Natural killer cell treated with Interleukin-12 subunit alpha and Interleukin-12 subunit beta and Interleukin-15 and Interleukin-18, amount 100 ng/mL, for 72 hours (primary cell): ENCODE measurements at regions not wholly inside any gene's neighbourhood (a gene's known extent, or its start where the extent isn't known, plus 50 kb on each side); places are given as distances from the start of the nearest gene placed in this dataset.

Experiments
- ATAC-seq, 2 donors: fragments of 150-1000 bp; cut with Tn5 transposase in 1 of 2; sonication (Bioruptor Pico), chemical (Tn5 transposase) in 1 of 2; 2 replicates each; pipeline ENCODE4 v1.10.0; 2021
- DNase-seq: peaks from one replicate; pipeline ENCODE4 v3.0.0; 2022; ENCODE audit warnings: low spot score
- H3K27ac Mint-ChIP-seq, 2 donors: 1 replicate in 1 of 2; 2 replicates in 1 of 2; pipeline ENCODE4 v1.8.0; 2022; ENCODE audit warnings: mixed read lengths in 2 of 2, mild to moderate bottlenecking in 1 of 2, moderate library complexity in 1 of 2
- H3K27me3 Mint-ChIP-seq, 2 donors: 1 replicate in 1 of 2; 2 replicates in 1 of 2; pipeline ENCODE4 v1.8.0; 2022; ENCODE audit warnings: mixed read lengths in 2 of 2
- H3K36me3 Mint-ChIP-seq: one replicate; pipeline ENCODE4 v1.8.0; 2022; ENCODE audit warnings: mixed read lengths
- H3K4me1 Mint-ChIP-seq, 2 donors: 1 replicate in 1 of 2; 2 replicates in 1 of 2; pipeline ENCODE4 v1.8.0; 2022; ENCODE audit warnings: low read depth in 2 of 2, mixed read lengths in 2 of 2, mild to moderate bottlenecking in 1 of 2
- H3K4me3 Mint-ChIP-seq: one replicate; pipeline ENCODE4 v1.8.0; 2022; ENCODE audit warnings: mixed read lengths
- H3K9me3 Mint-ChIP-seq: 2 replicates; pipeline ENCODE4 v1.8.0; 2022; ENCODE audit warnings: mixed read lengths

DNA sequence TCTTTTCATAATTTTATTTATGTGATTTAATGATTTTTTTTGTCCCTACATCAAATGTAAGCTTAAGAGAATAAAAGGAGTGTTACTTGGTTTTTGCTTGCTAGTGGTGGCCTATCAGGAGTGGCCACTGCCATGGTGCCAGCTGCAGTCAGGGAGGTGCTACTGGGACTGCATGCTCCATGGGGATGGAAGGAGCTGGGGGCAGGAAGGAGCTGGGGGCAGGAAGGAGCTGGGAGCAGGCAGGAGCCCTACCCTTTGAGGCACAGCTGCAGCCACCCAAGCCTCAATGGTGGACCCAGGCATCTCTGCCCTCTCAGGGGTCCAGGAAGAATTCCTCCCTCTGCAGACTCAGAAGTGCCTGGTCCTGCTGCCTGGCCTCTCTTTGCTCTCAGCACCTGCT is 796.0 kb downstream of the SLC16A7 start:
- H3K4me1 Mint-ChIP-seq, result no peaks in the 10 kb centered on the region
- H3K27ac Mint-ChIP-seq, result no peak overlapping the region
- no peak overlapping the region for H3K4me3 Mint-ChIP-seq
- H3K9me3 Mint-ChIP-seq, result peaks cover 4% of the 10 kb centered on the region
- DNase-seq (no peak), ATAC-seq (no peak)
- no peaks in the 10 kb centered on the region for H3K36me3 Mint-ChIP-seq
- no peaks in the 10 kb centered on the region for H3K27me3 Mint-ChIP-seq

DNA sequence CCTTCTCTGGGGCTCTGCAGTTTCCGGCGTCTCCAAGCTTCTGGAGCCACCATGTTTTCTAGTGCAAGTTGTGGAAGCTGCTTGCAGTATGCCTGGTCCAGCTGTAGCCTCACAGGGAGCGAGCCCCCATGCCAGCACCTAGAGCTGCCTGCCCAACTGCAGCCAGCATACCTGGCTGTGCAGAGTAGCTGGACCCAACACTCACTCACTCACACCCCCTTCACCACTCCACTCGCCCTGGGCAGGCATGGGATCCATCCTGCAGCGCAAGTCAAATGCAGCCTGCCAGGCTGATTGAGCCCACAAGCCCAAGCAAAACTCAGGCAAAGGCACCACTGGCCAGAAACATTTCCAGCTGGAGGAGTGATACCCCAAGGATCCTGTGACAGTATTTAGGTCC is 797.3 kb downstream of the SLC16A7 start:
- H3K4me1 Mint-ChIP-seq, result no peaks in the 10 kb centered on the region
- H3K27me3 Mint-ChIP-seq, result no peaks in the 10 kb centered on the region
- no peak overlapping the region for H3K4me3 Mint-ChIP-seq
- DNase-seq (no peak), ATAC-seq (no peak)
- H3K9me3 Mint-ChIP-seq, result peaks cover 4% of the 10 kb centered on the region
- no peak overlapping the region for H3K27ac Mint-ChIP-seq
- no peaks in the 10 kb centered on the region for H3K36me3 Mint-ChIP-seq

DNA sequence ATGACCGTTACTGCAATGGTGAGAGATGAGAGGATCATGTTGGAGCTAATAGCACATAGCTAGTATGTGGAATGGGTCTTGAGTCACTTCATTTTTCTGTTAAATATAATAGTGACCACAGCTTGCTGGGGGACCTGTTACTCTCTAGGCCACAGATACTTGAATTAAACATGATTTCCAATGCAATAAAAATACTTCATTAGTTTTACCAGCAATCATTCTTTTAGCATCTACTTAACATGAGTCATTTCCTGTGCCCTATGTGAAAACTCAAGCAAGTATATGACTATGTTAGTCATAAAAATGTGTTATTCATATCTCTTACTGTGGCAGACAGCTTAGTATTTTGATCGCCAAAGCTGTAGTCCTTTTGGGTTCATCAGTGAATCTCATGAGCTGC is 798.8 kb downstream of the SLC16A7 start:
- no peak for ATAC-seq
- no peak overlapping the region for H3K4me3 Mint-ChIP-seq
- H3K36me3 Mint-ChIP-seq, result no peaks in the 10 kb centered on the region
- H3K27ac Mint-ChIP-seq, result no peak overlapping the region
- H3K9me3 Mint-ChIP-seq, result peaks cover 4% of the 10 kb centered on the region
- H3K27me3 Mint-ChIP-seq, result no peaks in the 10 kb centered on the region
- no peaks in the 10 kb centered on the region for H3K4me1 Mint-ChIP-seq
- DNase-seq, result no peak

DNA sequence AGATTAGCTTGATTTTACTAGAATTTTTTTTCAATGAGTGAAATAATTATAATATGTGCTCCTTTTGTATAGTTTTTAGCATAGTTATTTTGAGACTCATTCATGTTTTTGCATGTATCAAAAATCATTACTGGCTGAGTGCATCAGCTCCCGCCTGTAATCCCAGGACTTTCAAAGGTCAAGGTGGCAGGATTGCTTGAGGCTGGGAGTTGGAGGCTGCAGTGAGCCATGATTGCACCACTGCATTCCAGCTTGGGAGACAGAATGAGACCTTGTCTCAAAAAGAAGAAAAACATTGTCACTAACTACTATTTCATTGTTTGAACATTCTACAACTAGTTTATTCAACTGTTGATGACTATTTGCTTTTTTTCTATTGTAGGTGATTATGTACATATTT is 802.7 kb downstream of the SLC16A7 start:
- H3K27me3 Mint-ChIP-seq, result no peaks in the 10 kb centered on the region
- DNase-seq (no peak), ATAC-seq (no peak)
- peaks cover 10% of the 10 kb centered on the region for H3K9me3 Mint-ChIP-seq
- no peak overlapping the region for H3K4me3 Mint-ChIP-seq
- no peak overlapping the region for H3K27ac Mint-ChIP-seq
- peaks cover 4% of the 10 kb centered on the region for H3K36me3 Mint-ChIP-seq
- no peaks in the 10 kb centered on the region for H3K4me1 Mint-ChIP-seq

DNA sequence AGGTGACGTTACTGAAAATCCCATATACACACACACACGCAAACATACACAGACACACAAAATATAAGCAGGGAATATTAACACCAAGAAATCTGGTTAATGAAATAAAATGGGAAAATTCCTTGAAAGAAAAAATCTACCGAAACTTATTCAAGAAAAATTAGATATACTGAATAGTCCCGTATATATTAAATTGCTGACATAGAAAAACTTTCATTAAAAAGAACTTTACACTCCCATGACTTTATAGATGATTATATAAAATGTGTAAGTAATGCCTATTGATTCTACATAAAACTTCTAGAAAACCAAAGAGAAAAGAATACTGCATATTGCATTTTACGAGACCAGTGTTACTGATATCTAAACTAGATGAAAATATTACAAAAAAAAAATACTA is 803.2 kb downstream of the SLC16A7 start:
- Mint-ChIP-seq H3K36me3 (peaks cover 4% of the 10 kb centered on the region), H3K4me1 (no peaks in the 10 kb centered on the region)
- DNase-seq, result no peak

DNA sequence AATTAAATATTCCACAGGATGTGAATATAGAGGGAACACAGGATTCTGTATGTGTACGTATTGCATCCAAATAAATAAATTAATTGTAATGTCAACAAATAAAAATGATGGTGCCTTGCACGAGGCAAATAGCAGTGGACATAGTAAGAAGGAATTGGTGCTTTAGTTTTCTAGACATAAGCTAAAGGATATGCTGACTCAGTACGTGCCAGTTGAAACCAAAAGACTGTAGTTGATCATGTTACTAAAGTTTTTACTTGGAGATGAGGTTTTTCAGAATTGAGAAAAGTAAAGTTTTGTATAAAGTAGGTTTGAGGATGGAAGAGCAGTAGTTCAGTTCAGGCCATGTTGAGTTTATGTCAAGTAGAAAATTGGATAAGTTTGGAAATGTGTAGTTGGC is 807.2 kb downstream of the SLC16A7 start:
- no peak for ATAC-seq
- no peak for DNase-seq
- Mint-ChIP-seq H3K4me1 (no peaks in the 10 kb centered on the region), H3K27me3 (no peaks in the 10 kb centered on the region), H3K27ac (no peak overlapping the region), H3K36me3 (peaks cover 4% of the 10 kb centered on the region), H3K9me3 (peaks cover 6% of the 10 kb centered on the region), H3K4me3 (no peak overlapping the region)

More for the DNA sequence above, 803.2 kb downstream of the SLC16A7 start:
- ATAC-seq, result no peak
- Mint-ChIP-seq H3K9me3 (peaks cover 10% of the 10 kb centered on the region), H3K4me3 (no peak overlapping the region), H3K27ac (no peak overlapping the region), H3K27me3 (no peaks in the 10 kb centered on the region)

DNA sequence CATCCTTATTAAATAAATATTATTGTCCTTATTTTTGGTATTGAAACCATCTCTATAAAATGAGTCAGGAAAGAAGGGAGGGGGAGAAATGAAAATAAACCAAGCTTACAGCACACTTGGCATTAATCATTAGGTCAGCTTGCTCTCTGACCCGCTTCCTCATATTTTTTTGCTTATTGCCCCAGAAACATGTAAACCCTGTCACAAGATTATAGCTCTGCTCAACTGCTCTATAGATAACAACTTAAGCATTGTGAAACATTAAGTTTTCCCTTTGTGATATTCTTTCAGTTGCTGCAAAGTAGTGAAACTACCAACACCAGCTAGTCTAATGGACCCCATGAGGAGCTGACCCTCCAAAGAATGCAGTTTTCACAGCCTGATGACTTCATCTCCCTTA is 819.5 kb downstream of the SLC16A7 start:
- DNase-seq (no peak), ATAC-seq (no peak)
- Mint-ChIP-seq H3K9me3 (peaks cover 18% of the 10 kb centered on the region), H3K36me3 (peaks cover 10% of the 10 kb centered on the region), H3K4me3 (no peak overlapping the region), H3K4me1 (no peaks in the 10 kb centered on the region), H3K27ac (no peak overlapping the region), H3K27me3 (no peaks in the 10 kb centered on the region)

DNA sequence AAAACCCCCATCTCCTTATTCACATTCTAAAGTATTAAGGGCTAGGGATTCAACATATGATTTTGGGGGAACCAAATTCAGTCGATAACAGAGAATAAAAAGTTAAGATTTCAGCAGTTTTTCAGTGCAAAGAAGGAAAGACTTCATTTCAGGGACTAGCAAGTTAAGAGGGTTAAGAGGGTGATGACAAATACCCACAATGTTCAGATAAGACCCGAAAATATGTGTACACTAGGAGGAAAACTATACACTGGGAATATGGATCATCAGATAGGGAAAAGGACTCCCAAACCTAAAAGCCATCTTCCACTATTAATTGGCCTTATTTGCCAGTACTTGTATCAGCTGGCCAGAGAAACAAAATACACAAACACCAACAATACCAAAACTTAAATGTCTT is 824.2 kb downstream of the SLC16A7 start:
- ATAC-seq (no peak), DNase-seq (no peak)
- H3K9me3 Mint-ChIP-seq, result peaks cover 17% of the 10 kb centered on the region
- peaks cover 5% of the 10 kb centered on the region for H3K36me3 Mint-ChIP-seq
- no peaks in the 10 kb centered on the region for H3K4me1 Mint-ChIP-seq
- H3K4me3 Mint-ChIP-seq, result no peak overlapping the region
- no peaks in the 10 kb centered on the region for H3K27me3 Mint-ChIP-seq
- no peak overlapping the region for H3K27ac Mint-ChIP-seq

DNA sequence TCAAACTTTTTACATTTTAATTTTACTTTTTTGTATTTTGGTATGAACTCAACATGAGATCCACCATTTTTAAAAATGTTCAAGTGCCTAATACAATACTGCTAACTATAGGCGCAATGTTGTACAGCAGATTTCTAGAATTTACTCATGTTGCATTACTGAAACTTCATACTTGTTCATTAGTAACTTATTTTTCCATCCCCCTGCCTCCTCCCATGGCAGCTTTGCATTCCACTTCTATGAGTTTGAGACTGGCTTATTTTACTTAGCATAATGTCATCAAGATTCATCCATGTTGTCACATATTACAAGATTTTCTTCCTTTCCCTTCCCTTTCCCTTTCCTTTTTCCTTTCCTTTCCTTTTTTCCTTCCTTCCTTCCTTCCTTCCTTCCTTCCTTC is 825.9 kb downstream of the SLC16A7 start:
- Mint-ChIP-seq H3K4me3 (no peak overlapping the region), H3K27ac (no peak overlapping the region), H3K9me3 (peaks cover 12% of the 10 kb centered on the region), H3K36me3 (peaks cover 5% of the 10 kb centered on the region), H3K27me3 (no peaks in the 10 kb centered on the region), H3K4me1 (no peaks in the 10 kb centered on the region)
- no peak for ATAC-seq
- no peak for DNase-seq

DNA sequence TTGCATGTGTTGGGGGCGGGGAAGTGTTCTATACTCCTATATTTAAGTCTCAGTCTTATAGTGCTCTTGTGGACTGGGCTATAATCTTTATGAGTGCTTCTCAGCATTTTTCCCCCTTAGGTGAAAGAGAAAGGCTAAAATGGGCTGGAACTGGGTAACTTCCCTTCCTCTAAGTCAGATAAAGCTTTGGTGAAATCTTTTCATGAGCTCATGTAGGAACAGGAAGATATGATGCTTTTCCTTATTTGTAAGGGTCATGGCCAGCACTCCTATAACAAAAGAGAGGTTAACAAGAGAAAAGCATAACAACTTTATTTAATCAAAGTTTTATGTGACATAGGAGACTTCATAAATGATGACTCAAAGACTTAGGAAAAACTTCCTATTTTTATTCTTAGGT is 841.5 kb downstream of the SLC16A7 start:
- no peak for ATAC-seq
- no peaks in the 10 kb centered on the region for H3K27me3 Mint-ChIP-seq
- peaks cover 13% of the 10 kb centered on the region for H3K9me3 Mint-ChIP-seq
- H3K36me3 Mint-ChIP-seq, result no peaks in the 10 kb centered on the region
- no peaks in the 10 kb centered on the region for H3K4me1 Mint-ChIP-seq
- no peak overlapping the region for H3K27ac Mint-ChIP-seq
- no peak for DNase-seq
- H3K4me3 Mint-ChIP-seq, result no peak overlapping the region

DNA sequence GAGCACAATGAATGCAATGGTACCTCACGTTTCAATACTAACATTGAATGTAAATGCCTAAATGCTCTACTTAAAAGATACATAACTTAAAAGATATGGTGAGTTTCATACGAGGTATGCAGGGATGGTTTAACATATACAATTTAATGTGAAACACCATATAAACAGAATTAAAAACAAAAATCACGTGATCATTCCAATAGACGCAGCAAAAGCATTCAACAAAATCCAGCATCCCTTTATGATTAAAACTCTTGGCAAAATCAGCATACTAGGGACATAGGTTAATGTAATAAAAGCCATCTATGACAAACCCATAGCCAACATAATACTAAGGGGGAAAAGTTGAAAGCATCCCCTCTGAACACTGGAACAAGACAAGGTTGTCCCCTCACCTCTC is 845.7 kb downstream of the SLC16A7 start:
- Mint-ChIP-seq H3K27ac (no peak overlapping the region), H3K36me3 (no peaks in the 10 kb centered on the region), H3K27me3 (no peaks in the 10 kb centered on the region), H3K4me3 (no peak overlapping the region), H3K9me3 (peaks cover 27% of the 10 kb centered on the region), H3K4me1 (no peaks in the 10 kb centered on the region)
- ATAC-seq, result no peak
- no peak for DNase-seq

DNA sequence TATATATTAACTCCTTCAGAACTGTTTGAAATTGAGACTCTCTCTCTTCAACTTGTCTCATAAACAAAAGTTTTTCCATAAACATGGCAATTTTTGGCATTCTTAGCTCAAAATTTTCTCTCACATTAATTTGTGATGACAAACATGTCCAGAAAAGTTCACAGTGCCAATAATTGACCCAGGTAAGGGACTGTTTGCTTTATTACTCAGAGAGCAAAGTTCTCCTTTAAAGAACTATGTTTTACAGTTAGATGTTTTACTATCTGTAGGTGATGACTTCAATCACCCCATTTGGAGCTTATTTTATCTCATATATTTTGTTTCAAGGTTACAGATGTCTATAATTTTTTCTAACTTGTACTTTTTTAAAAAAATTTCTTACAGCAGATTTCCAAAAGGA is 855.6 kb downstream of the SLC16A7 start:
- peaks cover 12% of the 10 kb centered on the region for H3K9me3 Mint-ChIP-seq
- no peak overlapping the region for H3K4me3 Mint-ChIP-seq
- H3K27ac Mint-ChIP-seq, result no peak overlapping the region
- H3K27me3 Mint-ChIP-seq, result no peaks in the 10 kb centered on the region
- ATAC-seq (no peak), DNase-seq (no peak)
- no peaks in the 10 kb centered on the region for H3K4me1 Mint-ChIP-seq
- H3K36me3 Mint-ChIP-seq, result peaks cover 5% of the 10 kb centered on the region

DNA sequence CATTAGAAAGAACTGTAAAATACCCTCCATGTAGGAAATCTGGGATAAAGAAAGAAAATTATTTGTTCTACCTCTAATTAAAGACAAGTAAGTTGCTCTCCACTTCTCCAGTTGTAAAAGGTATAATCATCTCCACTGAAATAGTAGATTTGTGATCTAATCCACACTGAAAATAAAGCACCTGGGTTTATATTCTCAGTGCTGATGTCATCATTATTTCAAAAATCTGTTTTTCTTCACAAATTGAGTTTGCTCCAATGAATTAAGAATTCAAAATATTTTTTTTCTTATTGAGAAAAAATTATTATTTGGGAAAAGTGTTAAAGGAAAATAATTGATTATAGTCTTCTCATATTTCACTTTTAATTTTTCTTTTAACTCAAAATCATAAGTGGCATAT is 869.2 kb downstream of the SLC16A7 start:
- ATAC-seq, result no peak
- Mint-ChIP-seq H3K4me1 (no peaks in the 10 kb centered on the region), H3K36me3 (no peaks in the 10 kb centered on the region), H3K9me3 (peaks cover 18% of the 10 kb centered on the region), H3K4me3 (no peak overlapping the region), H3K27ac (no peak overlapping the region), H3K27me3 (no peaks in the 10 kb centered on the region)
- no peak for DNase-seq

DNA sequence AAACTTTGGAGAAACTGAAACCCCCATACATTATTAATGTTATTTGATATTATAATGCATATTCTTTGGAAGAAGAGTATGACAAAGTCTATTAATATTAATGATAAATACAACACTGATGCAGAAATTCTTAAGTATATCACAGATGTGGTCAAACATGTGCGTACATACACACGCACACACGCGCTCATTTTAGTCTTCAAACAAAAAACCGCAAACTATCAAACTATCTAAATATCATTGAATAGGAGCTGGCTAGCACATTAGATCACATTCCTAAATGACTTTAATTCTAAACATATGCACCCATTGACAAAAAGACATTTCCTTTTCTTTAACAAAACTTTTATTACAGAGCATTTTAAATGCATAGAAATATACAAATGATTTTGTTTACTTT is 872.7 kb downstream of the SLC16A7 start:
- no peak overlapping the region for H3K27ac Mint-ChIP-seq
- no peak overlapping the region for H3K4me3 Mint-ChIP-seq
- no peaks in the 10 kb centered on the region for H3K36me3 Mint-ChIP-seq
- H3K27me3 Mint-ChIP-seq, result no peaks in the 10 kb centered on the region
- peaks cover 11% of the 10 kb centered on the region for H3K9me3 Mint-ChIP-seq
- DNase-seq (no peak), ATAC-seq (no peak)
- no peaks in the 10 kb centered on the region for H3K4me1 Mint-ChIP-seq

DNA sequence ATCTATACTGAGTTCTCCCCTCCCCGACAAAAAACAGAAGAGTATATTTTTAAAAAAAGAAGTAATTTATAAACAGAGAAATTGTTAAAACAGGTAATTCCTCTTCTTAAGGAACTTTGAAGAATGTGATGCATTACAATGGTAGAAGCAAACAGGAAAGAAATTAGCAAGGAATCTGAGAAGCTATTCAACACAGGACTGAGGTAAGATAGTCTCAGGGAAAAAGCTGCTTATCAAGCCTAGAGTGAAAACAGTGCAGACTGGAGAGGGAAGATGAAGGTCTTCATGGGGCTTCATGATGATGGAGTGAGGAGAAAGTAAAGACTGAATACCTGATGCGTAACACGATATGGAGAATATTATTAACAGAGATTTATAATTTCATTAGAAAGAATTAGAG is 880.0 kb downstream of the SLC16A7 start:
- H3K4me1 Mint-ChIP-seq, result no peaks in the 10 kb centered on the region
- DNase-seq, result no peak
- no peak overlapping the region for H3K4me3 Mint-ChIP-seq
- no peaks in the 10 kb centered on the region for H3K27me3 Mint-ChIP-seq
- ATAC-seq, result no peak
- no peak overlapping the region for H3K27ac Mint-ChIP-seq
- H3K9me3 Mint-ChIP-seq, result peaks cover 3% of the 10 kb centered on the region
- H3K36me3 Mint-ChIP-seq, result peaks cover 6% of the 10 kb centered on the region
